AG09319 (cell line): ENCODE measurements at regions not wholly inside any gene's neighbourhood (a gene's known extent, or its start where the extent isn't known, plus 50 kb on each side); places are given as distances from the start of the nearest gene placed in this dataset.

Experiments
- DNase-seq: peaks from one replicate; pipeline ENCODE4 v3.0.0-alpha.2; 2010; ENCODE audit warnings: low read depth; ENCODE audit errors: extremely low read depth
- CTCF ChIP-seq: IDR thresholded peaks from 2 replicates; pipeline ENCODE4 v1.5.1; 2011; ENCODE audit warnings: low read depth, mild to moderate bottlenecking, inconsistent platforms, low read length, moderate library complexity

- TF ChIP-seq CTCF = no peak
- DNase-seq = no peak
Measured at GRCh38 chr15:62568004-62568403, 402.9 kb upstream of the C2CD4B start.

GRCh38 chr15:62568702-62569101 lies 403.6 kb upstream of the C2CD4B start:
- no peak for DNase-seq
- no peak for TF ChIP-seq CTCF

- DNase-seq = peak; percentile 91
- no peak for TF ChIP-seq CTCF
Measured at GRCh38 chr15:62569460-62570404, 404.6 kb upstream of the C2CD4B start.

- no peak for DNase-seq
- TF ChIP-seq CTCF = no peak
Measured at GRCh38 chr15:62570405-62570783, 405.3 kb upstream of the C2CD4B start.

GRCh38 chr15:62571072-62571471 lies 406.0 kb upstream of the C2CD4B start:
- no peak for DNase-seq
- TF ChIP-seq CTCF = no peak

- TF ChIP-seq CTCF = no peak
- no peak for DNase-seq
Measured at GRCh38 chr15:62572797-62573196, 407.7 kb upstream of the C2CD4B start.

- TF ChIP-seq CTCF = no peak
- DNase-seq = no peak
Measured at GRCh38 chr15:62573876-62574275, 408.8 kb upstream of the C2CD4B start.
